Left forelimb (tissue), 1 donor: ENCODE measurements at regions not wholly inside any gene's neighbourhood (a gene's known extent, or its start where the extent isn't known, plus 50 kb on each side); places are given as distances from the start of the nearest gene placed in this dataset.
"Not testable (repeated sequence)": the region's sequence is repeated elsewhere in the genome, so short reads cannot be mapped to it uniquely, and the experiment has no call there.

Source experiments
- DNase-seq: peaks from one replicate; pipeline ENCODE4 v3.0.0-alpha.2; 2018; ENCODE audit warnings: low spot score

DNA sequence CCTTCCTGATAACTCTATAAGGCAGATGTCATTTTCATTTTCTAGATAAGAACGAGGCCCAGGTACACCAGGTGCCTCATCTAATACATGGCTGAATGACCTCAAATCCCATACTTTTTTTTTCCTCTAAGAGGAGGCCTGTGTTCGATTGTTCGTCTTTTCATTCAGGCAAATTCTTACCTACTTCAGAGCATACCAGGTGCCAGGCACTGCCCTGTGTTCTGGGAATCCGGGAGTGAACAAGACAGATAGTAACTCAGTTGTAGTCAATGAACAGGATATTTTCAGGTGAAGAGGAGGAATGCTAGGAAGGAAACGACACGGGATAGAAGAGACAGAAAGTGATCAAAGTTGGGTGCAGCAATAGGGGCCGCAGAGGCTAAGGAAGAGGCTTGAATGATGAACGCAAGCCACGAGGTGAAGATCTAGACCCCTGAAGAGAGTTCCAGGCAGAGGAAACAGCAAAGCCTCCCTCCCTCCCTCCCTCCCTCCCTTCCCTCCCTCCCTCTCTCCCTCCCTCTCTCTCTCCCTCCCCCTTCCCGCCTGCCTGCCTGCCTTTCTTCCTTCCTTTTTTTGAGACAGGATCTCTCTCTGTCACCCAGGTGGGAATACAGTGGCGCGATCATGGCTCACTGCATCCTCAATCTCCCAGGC lies 150.1 kb upstream of the ZNF217 start:
- no peak for DNase-seq

DNA sequence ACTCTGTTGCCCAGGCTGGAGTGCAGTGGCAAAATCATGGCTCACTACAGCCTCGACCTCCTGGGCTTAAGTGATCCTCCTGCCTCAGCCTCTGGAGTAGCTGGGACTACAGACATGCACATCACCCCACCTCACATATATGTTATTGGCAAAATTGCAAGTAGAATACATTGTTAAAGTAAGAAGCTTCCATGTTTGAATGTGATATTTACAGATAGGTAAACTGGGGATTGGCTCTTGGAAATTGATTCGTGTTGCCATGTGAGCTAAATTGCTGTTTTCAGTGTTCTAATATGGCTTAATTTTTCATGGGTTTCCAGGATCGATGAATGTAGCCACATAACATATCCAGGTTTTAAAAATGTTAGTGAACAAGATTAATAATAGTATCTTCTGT lies 149.0 kb upstream of the ZNF217 start:
- no peak for DNase-seq

DNA sequence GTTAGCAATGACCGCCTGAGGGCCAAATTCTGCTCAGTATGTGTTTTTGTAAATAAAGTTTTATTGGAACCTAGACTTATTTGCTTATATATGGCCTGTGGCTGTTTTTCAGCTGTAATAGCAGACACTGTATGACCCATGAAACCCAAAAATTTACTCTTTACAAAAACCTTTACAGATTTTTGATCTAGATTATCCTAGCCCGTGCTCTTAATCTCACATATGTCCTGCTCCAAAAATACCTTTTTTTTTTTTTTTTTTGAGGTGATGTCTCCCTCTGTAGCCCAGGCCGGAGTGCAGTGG lies 148.0 kb upstream of the ZNF217 start:
- no peak for DNase-seq

DNA sequence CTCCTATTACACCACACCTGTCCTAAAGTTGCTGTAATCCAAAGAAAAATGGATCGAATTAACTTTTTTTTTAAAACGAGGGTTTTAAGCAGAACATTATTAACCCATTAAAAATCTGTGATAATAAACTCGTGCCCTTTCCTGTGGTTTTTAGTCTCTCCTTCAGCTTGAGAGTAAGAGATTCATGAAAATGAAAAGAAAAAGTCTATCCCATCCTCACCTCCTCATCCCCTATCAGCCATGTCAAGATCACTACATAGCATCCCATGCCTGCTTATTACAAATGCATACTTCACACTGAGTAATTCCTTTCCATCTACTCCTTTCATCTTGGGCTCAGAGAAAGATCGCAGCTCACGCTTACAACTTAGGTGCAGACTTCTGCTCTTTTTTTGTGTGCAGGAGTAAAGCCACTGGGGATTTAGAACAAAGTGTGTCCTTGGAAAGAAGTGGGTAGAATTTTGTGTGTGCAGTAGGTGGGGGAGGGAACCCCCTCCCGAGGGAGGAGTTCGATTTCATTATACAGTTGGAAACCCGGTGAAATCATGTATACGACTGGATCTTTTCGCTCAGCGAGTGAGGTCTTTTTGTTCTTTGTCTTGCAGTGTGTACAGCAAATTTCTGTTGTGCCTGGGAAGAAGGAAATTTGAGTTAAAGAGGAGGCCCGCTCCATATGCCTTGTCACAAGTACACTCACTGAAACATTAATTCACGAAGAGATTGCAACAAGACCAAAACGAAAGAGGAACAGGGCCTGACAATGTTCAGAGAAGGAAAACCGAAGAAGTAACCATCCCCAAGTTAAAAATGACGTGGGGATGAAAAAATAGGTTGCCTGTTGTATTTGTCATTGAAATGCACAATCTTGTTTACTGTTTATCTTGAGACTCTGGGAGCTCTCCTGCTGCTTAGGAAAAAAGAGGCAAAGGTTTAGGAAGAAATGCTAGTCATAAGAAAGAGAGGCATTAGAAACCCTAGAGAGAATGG lies 146.5 kb upstream of the ZNF217 start:
- peak; percentile 70 for DNase-seq

DNA sequence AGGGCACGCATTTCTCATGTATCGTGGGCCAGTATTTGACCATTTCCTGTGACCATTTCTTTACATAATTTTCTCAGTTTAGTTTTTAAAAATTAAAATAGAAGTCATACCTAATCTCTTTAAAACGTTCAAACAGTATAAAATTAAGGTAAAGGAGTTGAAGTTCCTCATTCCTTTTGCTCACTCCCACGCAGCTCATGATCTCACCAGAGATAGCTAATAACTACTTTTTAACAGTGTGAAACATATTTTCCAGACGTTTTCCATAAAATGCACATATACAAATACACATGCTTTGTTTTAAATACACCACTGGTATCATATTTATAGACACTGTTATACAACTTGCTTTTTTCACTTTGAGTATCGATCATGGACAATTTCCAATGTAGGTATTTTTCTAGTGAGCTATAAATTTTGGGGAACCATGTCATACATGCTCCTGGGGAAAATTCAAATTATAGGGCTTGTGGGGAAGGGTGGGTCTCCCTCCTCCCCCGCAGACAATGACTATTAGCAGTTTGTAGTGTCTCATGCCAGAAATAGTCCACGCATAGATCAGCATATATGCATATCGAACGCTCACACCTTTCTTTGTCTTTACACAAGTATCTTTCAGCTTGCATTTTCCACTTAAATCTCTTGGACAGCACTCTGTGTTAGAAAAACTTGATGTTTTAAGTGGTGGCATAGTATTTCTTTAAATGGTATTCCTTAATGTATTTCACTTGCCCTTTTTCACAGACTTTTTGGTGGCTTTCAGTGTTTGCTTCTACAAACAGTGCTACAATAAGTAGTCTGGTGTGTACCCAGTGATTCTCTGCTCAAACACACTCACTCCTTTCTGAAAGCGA lies 145.5 kb upstream of the ZNF217 start:
- no peak for DNase-seq

DNA sequence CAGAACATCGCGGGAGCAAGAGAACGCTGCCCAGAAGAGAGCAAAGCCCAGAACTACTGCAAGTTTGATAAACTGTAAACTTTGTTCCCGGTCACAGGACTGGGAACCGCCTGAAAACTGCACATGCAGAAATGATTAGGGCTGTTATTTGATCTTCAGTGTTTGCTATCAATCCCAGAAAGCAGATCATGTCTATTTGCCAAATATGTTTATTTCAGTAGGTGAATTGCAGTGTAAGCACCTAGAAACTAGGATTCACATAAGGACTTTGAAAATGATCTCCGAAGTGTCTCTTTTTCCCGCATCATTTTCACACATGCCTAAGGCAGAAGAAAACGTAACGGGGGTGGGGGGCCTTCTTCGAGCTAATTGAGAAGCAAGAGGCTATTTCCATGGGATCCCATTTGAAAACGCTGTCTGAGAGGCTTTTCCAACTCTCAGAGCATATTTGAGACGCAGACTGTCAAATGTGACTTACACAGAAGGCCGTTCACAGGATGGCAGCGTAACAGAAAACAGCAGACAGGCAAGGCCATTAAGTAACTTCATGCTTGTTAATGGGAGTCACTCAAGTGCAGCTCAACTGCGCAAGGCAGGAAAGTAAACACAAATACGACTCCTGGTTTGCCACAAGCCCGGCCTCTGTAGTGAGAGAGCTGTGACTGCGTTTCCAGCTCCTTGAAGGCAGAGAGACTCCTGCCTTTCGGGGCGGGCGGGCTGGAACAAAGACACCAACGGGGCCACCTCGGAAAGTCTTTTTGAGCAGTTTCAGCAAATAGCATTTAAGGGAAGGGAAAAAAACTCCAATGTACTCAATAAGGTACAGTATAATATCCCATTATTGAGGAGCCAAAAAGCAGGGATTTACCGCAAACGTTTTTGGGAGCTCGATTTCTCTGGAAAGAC lies 144.7 kb upstream of the ZNF217 start:
- peak; percentile 73 for DNase-seq

DNA sequence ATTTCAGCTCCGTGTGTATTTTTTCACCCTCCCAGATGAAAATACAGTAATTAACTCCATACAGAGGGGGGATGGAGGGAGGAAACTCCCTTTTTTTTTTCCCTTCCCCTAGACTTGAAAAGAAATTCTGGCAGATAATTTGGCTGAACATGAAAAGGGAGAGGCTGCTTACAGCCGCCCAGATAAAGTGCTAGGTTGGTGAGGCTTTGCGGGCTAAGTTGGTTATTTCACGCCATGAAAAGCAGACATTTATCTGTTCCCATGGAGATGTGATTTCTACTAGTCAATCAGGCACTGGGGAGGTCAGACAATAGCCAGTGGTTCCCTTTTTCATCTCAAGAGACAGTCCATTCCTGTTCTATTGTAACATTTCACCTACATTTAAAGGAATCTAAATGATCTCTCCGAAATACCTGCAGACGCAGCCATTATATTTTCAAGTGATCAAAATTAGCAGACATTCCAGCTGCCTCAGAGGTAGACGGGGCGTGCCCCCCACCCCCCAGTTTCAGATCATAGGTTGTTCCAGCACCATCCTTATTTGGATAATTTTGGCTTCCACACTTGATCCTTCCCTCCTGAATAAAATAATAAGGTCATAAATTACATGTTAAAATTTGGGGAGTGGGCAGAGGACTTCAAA lies 143.9 kb upstream of the ZNF217 start:
- DNase-seq, result no peak

DNA sequence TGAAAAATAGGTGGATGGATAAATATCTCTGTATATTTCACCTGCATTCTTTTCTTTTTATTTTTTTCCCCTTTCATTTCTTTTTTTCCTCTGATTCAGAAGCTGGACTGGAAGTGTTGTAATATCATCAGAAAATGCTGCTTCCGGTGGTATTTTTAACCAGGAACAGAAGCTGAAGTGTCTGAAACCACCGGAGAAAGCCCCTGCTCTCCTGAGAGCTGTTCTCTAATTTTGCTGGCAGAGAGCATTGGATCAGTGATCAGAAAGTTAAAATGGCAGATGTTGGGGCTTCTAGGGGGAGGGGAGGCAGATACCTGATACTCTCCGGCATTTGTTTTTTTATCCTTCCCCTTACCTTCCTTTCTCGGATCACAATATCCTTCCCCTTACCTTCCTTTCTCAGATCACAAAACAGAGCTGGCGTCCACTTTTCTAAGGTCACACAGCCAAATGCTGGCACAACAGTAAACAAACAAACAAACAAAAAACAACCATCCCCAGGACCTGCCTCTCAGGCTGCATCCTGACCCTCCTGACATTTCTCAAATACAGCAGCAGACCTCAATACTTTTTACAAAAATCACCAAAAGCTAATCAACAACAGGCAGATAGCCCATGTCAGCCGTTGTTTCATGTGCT lies 143.2 kb upstream of the ZNF217 start:
- no peak for DNase-seq

DNA sequence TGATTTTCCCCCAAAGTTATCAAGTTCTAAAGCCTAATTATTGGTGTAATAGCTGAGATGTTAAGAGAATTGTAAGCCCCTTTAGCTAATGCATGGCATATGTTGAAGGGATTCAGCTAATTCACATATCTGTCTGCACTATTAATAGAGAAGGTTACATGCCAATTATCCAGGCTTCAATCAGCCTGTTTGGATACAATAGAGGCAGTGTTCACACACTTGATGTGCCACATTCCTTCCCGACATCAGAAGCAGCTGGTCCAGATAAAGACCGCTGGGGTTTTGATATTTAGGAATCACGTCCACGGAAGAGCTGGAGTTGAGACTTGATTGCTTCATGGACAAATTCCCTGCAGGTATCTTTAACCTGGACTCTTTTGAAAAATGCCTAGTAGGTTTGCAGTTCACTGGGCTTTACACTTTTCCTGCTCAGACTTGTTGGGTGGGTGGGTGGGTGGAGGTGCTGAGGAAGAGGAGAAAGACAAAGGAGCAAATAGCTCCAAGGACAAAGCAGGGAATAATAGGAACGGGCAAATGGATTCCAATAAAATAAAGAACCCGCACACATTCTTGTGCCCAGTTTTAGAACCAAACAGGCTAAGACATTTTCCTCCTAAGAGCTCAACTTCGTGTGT lies 142.6 kb upstream of the ZNF217 start:
- no peak for DNase-seq

DNA sequence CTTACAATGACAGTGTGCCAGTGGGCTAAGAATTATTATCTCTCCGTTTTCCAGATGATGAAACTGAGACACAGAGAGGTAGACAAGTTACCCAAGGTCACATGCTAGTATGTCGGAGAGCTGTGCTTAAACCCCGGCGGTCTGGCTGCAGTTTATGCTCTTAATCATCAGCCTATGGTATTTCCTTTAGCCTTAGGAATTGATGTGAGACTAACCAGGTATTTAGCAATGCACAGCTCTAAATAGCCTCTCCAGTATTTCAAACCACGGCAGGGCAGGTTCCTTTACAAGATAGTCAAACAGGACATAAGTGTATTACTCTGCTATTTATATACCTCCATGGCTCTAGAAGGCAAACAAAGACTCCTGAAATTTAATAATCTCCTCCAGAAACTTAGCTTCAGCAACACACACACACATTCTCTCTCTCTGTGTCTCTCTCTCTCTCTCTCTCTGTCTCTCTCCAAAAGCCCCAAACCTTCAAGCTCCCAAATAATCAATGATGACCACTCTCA lies 142.0 kb upstream of the ZNF217 start:
- no peak for DNase-seq

DNA sequence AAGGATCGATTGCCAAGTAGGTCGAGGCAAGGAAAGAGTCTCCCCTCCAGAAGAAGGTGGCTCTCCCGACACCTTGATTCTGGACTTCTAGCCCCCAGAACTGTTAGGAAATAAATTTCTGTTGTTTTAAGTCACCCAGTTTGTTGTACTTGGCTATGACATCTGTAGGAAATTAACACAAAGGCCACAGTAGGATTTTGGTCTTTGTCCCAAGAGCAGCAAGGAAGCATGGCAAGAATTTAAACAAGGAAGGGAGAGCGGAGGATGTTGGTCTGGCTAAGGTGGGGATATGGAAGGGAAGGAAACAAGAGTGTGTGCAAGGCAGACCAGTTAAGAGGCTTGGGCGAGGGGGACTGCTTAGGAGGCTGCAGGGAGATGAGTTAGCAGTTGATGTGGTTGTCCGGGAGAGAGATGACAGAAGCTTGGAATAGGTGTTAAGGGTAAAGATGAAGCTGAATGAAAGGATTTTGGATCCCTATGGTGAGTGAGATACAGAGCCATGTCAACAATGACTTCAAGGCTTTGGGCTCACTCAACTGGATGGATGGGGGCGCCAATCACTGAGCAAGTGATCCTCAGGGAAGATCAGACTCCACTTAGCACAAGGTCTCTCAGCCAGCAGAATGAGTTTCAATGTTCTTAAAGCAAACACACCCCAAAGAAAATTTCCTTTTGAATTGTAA lies 140.5 kb upstream of the ZNF217 start:
- no peak for DNase-seq

DNA sequence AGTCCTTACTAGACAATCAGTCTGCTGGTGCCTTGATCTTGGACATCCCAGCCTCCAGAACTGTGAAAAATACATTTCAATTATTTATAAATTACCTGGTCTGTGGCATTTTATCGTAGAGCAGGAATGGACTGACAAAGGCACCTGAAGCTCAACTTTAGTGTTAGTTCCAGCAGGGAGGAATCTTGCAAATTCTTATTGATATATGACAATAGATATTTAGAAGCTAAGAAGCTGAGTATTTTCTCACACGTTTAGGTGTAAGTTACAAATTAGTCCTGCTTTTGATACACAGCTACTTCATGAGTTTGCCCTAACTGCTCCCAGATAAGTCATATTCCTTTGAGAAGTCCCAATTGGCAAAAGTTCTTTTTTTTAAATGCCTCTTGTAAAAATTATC lies 138.0 kb upstream of the ZNF217 start:
- DNase-seq, result no peak

DNA sequence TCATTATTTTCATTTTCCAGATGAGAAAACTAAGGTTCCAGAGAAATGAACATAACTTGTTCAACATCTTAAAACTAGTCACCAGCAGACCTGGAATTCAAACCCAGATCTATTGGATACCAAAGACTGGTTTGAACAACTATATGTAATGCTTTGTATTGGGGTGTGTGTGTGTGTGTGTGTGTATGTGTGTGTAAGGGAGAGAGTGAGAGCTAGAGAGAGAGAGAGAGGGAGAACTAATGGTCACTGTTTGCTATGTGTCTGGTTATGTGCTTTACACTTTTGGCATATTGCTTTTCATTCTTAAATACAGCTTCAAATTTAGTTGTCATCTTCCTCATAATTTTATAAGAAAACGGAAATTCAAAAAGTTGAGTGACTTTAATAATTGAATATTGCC lies 134.7 kb upstream of the ZNF217 start:
- no peak for DNase-seq

DNA sequence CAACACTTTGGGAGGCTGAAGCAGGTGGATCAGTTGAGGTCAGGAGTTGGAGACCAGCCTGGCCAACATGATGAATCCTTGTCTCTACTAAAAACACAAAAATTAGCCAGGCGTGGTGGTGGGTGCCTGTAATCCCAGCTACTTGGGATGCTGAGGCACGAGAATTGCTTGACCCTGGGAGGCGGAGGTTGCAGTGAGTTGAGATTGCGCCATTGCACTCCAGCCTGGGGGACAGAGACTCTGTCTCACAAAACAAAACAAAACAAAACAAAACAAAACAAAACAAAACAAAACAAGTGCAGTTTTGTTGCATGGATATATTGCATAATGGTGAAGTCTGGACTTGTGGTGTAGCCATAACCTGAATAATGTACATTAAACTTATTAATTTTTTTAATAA lies 133.6 kb upstream of the ZNF217 start:
- not testable (repeated sequence) for DNase-seq

DNA sequence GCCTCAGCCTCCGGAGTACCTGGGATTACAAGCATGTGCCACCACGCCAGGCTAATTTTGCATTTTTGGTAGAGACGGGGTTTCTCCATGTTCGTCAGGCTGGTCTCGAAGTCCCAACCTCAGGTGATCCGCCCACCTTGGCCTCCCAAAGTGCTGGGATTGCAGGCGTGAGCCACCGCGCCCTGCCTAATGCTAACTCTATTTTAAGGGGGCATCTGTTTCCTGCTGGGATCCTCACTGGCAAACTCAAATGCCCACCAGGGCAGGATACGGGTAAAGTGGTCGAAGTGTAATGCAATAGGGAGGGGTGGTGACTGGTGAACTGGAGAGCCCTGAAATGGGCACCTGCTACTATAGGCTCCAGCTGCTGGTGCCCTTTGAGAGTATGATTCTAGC lies 131.9 kb upstream of the ZNF217 start:
- no peak for DNase-seq

DNA sequence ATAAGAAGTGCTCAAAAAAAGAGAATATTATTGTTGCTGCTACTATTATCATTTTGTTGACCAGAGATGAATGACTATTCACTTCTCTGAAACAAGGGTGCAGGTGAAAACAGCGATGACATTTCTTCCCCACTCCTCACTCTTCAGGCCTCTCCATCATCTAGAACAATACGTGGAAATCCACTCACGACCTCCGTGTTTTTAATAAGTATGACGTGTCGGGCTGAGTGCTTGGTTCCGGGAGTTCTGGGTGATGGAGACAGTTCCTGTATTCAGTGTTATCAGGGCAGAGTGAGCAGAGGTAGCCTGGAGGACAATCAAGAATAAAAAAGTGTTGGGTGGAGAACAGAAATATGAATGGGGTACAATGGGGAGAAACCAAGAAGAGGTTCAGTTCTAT lies 130.0 kb upstream of the ZNF217 start:
- DNase-seq, result no peak

DNA sequence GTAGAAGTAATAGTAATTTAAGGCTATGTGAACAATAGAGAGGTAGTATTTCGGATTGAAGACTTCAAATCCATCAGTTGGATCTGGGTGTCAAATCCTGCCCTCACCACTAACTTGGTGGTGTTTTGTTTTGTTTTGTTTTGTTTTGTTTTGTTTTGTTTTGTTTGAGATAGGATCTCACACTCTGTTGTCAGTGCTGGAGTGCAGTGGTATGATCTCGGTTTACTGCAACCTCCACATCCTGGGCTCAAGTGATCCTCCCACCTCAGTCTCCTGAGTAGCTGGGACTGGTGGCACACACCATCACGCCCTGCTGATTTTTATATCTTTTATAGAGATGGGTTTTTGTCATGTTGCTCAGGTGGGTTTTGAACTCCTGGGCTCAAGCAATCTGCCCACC lies 129.4 kb upstream of the ZNF217 start:
- DNase-seq, result no peak

DNA sequence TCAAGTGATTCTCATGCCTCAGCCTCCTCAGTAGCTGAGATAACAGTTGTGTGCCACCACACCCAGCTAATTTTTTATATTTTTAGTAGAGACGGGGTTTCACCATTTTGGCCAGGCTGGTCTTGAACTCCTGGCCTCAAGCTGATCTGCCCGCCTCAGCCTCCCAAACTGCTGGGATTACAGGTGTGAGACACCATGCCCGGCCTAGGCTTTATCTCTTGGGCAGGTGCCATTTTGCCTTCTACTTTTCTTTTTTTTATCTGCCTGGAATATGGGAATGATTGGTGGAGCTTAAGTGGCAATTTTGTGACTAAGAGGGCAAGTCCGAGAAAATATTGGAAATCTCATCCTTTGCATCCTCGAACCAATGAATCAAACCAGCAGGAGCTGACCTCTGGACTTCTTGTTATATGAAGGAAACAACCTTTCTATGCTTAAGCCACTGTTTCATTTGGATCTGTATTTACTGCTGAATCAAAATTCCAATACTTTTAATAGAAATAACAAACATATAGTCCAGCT lies 128.9 kb upstream of the ZNF217 start:
- no peak for DNase-seq

DNA sequence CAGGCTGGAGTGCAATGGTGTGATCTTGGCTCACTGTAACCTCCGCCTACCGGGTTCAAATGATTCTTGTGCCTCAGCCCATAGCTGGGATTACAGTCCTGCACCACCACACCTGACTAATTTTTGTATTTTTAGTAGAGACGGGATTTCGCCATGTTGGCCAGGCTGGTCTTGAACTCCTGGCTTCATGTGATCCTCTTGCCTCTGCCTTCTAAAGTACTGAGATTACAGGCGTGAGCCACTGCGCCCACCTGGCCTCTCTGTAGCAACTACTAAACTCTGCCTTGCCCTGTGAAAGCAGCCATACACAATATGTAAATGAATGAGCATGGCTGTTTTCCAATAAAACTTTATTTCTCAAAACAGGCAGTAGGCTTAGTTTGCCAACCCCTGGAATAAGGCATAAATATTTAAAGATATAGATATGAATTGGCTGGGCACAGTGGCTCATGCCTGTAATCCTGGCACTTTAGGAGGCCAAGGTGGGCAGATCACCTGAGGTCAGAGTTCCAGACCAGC lies 127.9 kb upstream of the ZNF217 start:
- not testable (repeated sequence) for DNase-seq
